ENCODE measurements at regions not wholly inside any gene's neighbourhood (a gene's known extent, or its start where the extent isn't known, plus 50 kb on each side); places are given as distances from the start of the nearest gene placed in this dataset.

DNA sequence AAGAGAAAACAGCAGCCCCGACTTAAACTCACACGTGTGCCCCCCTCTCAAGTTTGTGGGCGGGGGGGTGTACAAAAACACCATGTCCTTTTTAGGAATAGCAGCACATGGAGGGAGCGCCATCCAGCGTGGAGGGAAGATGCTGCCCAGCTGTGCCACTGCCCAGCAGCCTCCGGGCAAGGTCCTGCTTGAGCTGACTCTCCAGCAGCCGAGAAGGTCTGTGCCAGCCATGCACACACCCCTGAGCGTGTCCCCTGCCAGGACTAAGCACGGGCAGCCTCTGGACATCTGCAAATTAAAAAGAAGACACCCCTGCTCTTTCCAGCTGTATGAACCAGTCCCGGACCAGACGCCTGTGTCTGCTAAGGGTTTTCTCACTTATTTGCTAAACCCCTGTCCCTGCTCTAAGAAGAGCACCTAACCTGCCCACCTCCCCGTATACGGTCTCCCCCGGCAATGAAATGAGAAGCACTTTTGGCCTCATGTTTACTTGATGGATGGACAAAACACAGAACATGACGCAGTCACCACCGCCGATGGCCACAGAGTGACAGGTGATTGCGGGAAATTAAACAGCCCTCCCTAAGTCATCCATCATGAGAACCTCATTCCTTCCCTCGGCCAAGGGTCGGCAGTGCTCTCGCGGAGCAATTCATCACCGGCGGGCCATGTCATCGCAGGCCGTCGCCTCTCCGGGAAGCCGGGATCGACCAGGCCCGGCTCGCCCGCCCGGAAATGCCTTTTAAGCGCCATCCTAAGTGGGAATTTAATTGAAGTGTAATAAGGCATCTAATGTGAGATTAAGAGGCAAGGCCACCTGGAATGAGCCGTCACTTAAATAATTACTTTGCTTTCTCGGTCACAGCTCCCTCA, 96.9 kb downstream of the OLFM1 start:
- H3K36me3 ChIP-seq: no peaks in the 10 kb centered on the region
- TF ChIP-seq CTCF (IDR thresholded peaks at IDR 0.05): no peak
- no peak for ATAC-seq
- intact Hi-C loops (cut with DNase I): no loop called here
- no peak overlapping the region for H3K4me3 ChIP-seq
- H3K4me1 ChIP-seq: peaks cover 0 to 23% (median 12%) of the 10 kb centered on the region in 9 donors
- no peak for DNase-seq
- H3K27ac ChIP-seq: no peak overlapping the region
- peaks cover 7 to 71% (median 50%) of the 10 kb centered on the region in 7 donors for H3K27me3 ChIP-seq
- 43 to 49% methylated on average over 37 of the region's 37 CpGs for WGBS, 2 donors
- no peaks in the 10 kb centered on the region for H3K9me3 ChIP-seq

- intact Hi-C loops (cut with DNase I): no loop called here
- no peaks in the 10 kb centered on the region for H3K36me3 ChIP-seq
- ATAC-seq (no peak), DNase-seq (no peak)
- H3K27ac ChIP-seq: no peak overlapping the region
- peaks cover 7 to 72% (median 50%) of the 10 kb centered on the region in 7 donors for H3K27me3 ChIP-seq
- no peaks in the 10 kb centered on the region for H3K9me3 ChIP-seq
- TF ChIP-seq CTCF (IDR thresholded peaks at IDR 0.05): no peak
- no peak overlapping the region for H3K4me3 ChIP-seq
- 85 to 88% methylated on average over 21 of the region's 21 CpGs for WGBS, 2 donors
- H3K4me1 ChIP-seq: peaks cover 0 to 23% (median 12%) of the 10 kb centered on the region in 9 donors
Observed at GRCh38 chr9:135185060-135185459, 97.6 kb downstream of the OLFM1 start.

DNA sequence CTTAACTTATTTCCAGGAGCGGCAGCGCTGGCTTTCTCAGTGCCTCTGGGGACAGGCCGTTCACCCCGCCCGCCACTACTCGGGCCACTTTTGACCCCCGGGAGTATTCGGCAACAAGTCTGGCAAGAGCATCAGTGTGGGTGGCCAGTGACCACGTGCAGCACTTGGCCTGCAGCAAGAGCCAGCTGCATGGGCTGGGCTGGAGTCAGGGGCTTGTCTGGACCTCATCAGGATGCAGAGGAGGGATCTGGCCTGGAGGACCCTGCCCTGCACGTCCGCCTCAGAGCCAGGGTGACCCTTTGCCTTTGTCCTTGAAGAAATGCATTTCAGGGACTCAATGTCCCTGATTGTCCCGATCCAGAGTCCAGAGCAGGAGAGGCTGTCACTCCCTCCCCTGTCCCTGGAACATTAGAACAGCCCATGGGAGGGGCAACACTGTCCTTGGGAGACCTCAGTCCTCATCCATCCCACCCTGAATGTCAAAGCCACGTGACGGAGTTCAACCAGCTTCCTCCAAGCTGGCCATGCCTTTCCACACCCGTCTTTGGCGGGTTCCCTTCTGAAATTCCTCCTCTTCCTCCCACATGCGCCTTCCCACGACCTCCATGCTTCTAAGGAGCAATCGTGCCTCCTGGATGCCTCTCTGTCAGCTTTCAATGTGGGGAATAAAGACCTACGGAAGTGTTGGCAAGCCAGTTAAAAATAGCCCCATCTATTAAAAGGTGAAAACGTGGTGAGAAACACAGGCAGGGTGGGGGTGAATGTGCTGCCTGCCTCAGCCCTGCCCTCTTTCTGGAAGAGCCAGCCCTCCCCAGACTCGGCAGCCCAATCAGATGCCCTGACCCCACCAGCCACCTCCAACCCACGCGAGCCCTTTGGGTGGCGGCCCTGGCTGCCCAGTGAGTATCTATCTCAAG, 99.0 kb downstream of the OLFM1 start:
- DNase-seq (peak; percentile 13 to 26), ATAC-seq (peak; percentile 44 to 69 (median 62))
- no peak overlapping the region for H3K27ac ChIP-seq
- no peak for TF ChIP-seq CTCF (IDR thresholded peaks at IDR 0.05)
- H3K4me3 ChIP-seq: no peak overlapping the region
- peaks cover 0 to 23% (median 12%) of the 10 kb centered on the region in 9 donors for H3K4me1 ChIP-seq
- H3K9me3 ChIP-seq: no peaks in the 10 kb centered on the region
- WGBS, 2 donors: 22 to 25% methylated on average over 25 of the region's 25 CpGs
- intact Hi-C loops (cut with DNase I): no loop called here
- no peaks in the 10 kb centered on the region for H3K36me3 ChIP-seq
- peaks cover 7 to 71% (median 61%) of the 10 kb centered on the region in 7 donors for H3K27me3 ChIP-seq

GRCh38 chr9:135187365-135187764, 99.9 kb downstream of the OLFM1 start:
- DNase-seq (no peak), ATAC-seq (no peak)
- peaks cover 0 to 23% (median 12%) of the 10 kb centered on the region in 9 donors for H3K4me1 ChIP-seq
- H3K27ac ChIP-seq: no peak overlapping the region
- no peak for TF ChIP-seq CTCF (IDR thresholded peaks at IDR 0.05)
- intact Hi-C loops (cut with DNase I): no loop called here
- whole genome bisulfite sequencing, 2 donors: 60 to 64% methylated on average over 14 of the region's 14 CpGs
- no peaks in the 10 kb centered on the region for H3K9me3 ChIP-seq
- no peaks in the 10 kb centered on the region for H3K36me3 ChIP-seq
- H3K27me3 ChIP-seq: peaks cover 7 to 73% (median 61%) of the 10 kb centered on the region in 7 donors
- no peak overlapping the region for H3K4me3 ChIP-seq

Measured in heart right ventricle (tissue), 16 donors.